ENCODE measurements at regions not wholly inside any gene's neighbourhood (a gene's known extent, or its start where the extent isn't known, plus 50 kb on each side); places are given as distances from the start of the nearest gene placed in this dataset.
"Not testable (repeated sequence)": the region's sequence is repeated elsewhere in the genome, so short reads cannot be mapped to it uniquely, and the experiment has no call there.

DNA sequence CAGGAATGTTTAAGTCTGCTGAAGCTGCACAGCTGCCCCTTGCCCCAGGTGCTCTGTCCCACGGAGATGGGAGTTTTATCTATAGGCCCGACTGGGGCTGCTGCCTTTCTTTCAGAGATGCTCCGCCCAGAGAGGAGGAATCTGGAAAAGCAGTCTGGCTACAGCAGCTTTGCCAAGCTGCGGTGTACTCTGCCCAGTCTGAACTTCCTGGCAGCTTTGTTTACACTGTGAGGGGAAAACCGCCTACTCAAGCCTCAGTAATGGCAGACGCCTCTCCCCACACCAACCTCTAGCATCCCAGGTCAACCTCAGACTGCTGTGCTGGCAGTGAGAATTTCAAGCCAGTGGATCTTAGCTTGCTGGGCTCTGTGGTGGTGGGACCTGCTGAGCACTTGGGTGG is 237.5 kb upstream of the KAZN start:
- H3K9me3 Mint-ChIP-seq = peaks cover 0 to 14% of the 10 kb centered on the region in 2 donors
- H3K27ac Mint-ChIP-seq, DNase-seq, H3K4me1 Mint-ChIP-seq, H3K4me3 Mint-ChIP-seq, ATAC-seq: not testable (repeated sequence)
- H3K27me3 Mint-ChIP-seq = peaks cover 22% of the 10 kb centered on the region

- Mint-ChIP-seq H3K4me3 (no peak overlapping the region), H3K27ac (no peak overlapping the region), H3K9me3 (peaks cover 0 to 13% of the 10 kb centered on the region in 2 donors), H3K4me1 (no peaks in the 10 kb centered on the region), H3K27me3 (peaks cover 31% of the 10 kb centered on the region)
- DNase-seq (no peak), ATAC-seq (no peak)
These were observed 236.2 kb upstream of the KAZN start for GRCh38 chr1:14362331-14362730.

- H3K27me3 Mint-ChIP-seq = peaks cover 31% of the 10 kb centered on the region
- peaks cover 0 to 13% of the 10 kb centered on the region in 2 donors for H3K9me3 Mint-ChIP-seq
- no peak overlapping the region for H3K27ac Mint-ChIP-seq
- H3K4me3 Mint-ChIP-seq = no peak overlapping the region
- ATAC-seq (no peak), DNase-seq (no peak)
- H3K4me1 Mint-ChIP-seq = no peaks in the 10 kb centered on the region
These were observed 235.4 kb upstream of the KAZN start for GRCh38 chr1:14363036-14363590.

- peaks cover 23% of the 10 kb centered on the region for H3K27me3 Mint-ChIP-seq
- no peak for DNase-seq
- H3K9me3 Mint-ChIP-seq = peaks cover 0 to 6% of the 10 kb centered on the region in 2 donors
- no peak overlapping the region for H3K27ac Mint-ChIP-seq
- no peak overlapping the region for H3K4me3 Mint-ChIP-seq
- H3K4me1 Mint-ChIP-seq = no peaks in the 10 kb centered on the region
- ATAC-seq = no peak
These were observed 234.6 kb upstream of the KAZN start for GRCh38 chr1:14363707-14364413.

DNA sequence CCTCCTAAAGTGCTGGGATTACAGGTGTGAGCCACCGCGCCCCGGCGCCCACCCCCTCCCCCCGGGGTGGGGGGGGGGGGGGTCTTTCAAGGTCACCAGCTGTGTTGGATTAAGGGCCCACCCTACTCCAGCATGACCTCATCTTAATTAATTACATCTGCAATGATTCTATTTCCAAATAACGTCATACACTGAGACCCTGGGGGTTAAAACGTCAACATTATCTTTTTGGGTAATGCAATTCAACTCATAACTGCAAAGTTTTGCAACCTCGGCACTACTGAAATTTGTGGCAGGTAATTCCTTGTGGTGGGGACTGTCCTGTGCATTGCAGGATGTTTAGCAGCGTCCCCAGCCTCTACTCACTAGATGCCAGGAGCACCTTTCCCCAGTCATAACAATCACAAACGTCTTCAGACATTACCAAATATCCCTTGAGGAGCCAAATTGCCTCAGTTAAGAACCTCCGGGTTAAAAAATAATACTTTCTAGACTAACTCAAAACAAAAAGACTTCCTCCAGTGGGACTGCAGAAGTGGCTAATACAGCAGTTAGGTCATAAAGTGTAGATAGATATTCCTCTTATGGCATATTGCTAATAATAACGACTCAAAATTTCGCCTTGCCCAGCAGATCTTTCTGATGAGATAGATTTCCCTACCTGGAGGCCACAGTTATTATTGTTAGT is 233.0 kb upstream of the KAZN start:
- no peak for DNase-seq

DNA sequence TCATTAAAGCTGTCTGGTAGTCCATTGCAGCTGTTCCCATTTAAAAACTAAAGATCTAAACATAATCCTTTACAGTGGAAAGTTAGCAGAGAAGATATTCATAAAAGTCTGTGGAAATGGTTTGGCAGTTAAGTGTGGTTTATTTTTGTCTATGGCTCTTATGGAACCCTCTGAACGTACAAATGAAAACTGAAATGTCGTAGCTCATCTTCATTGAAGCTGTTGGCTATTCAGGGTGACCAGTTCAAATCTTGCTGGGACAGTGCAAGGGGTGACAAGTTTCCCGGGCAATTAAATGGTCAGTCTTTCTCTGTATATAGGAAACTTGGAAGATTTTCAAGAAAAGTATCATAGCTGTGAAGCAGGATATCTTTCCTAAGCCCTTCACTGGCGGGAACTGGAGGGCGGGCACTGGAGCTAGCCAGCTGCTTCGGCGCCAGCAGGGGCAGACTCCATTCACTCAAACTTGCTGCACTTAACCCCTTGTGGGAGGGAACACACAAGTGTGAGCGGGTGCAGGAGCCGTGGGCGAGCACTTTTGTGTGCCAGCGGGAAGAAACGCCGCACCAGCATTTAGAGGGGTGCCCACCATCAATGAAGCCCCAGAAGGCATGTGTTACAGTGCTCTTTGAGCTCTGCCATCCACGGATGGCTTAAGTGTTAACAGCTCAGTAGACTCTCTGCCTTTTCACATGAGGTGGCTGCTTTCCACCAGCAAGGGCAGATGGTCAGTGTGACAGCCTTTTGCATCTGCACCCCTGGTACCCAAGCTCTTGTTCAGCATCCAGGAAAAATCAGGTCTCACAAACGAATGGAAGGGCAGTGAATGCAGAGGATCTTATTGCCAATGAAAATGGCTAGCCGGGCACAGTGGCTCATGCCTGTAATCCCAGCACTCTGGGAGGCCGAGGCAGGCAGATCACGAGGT is 232.1 kb upstream of the KAZN start:
- Mint-ChIP-seq H3K27me3 (peaks cover 22% of the 10 kb centered on the region), H3K27ac (no peak overlapping the region), H3K4me1 (no peaks in the 10 kb centered on the region), H3K4me3 (no peak overlapping the region), H3K9me3 (no peaks in the 10 kb centered on the region)
- no peak for DNase-seq
- ATAC-seq = no peak

More for the DNA sequence above, 233.0 kb upstream of the KAZN start:
- H3K4me1 Mint-ChIP-seq = no peaks in the 10 kb centered on the region
- no peak overlapping the region for H3K27ac Mint-ChIP-seq
- ATAC-seq = no peak
- H3K27me3 Mint-ChIP-seq = peaks cover 22% of the 10 kb centered on the region
- H3K9me3 Mint-ChIP-seq = no peaks in the 10 kb centered on the region
- H3K4me3 Mint-ChIP-seq = no peak overlapping the region

- DNase-seq (no peak), ATAC-seq (no peak)
- Mint-ChIP-seq H3K4me1 (no peaks in the 10 kb centered on the region), H3K27me3 (peaks cover 22% of the 10 kb centered on the region), H3K27ac (no peak overlapping the region), H3K9me3 (no peaks in the 10 kb centered on the region), H3K4me3 (no peak overlapping the region)
These were observed 231.0 kb upstream of the KAZN start for GRCh38 chr1:14367451-14367850.

GRCh38 chr1:14369526-14370213 is 228.8 kb upstream of the KAZN start:
- no peaks in the 10 kb centered on the region for H3K4me1 Mint-ChIP-seq
- no peak for ATAC-seq
- DNase-seq = no peak
- no peak overlapping the region for H3K4me3 Mint-ChIP-seq
- no peaks in the 10 kb centered on the region for H3K9me3 Mint-ChIP-seq
- peaks cover 22% of the 10 kb centered on the region for H3K27me3 Mint-ChIP-seq
- H3K27ac Mint-ChIP-seq = no peak overlapping the region

- H3K4me1 Mint-ChIP-seq = no peaks in the 10 kb centered on the region
- no peaks in the 10 kb centered on the region for H3K9me3 Mint-ChIP-seq
- no peak for DNase-seq
- ATAC-seq = no peak
- no peak overlapping the region for H3K27ac Mint-ChIP-seq
- peaks cover 8% of the 10 kb centered on the region for H3K27me3 Mint-ChIP-seq
- no peak overlapping the region for H3K4me3 Mint-ChIP-seq
These were observed 226.6 kb upstream of the KAZN start for GRCh38 chr1:14371771-14372497.

GRCh38 chr1:14372526-14372925 is 226.0 kb upstream of the KAZN start:
- no peak overlapping the region for H3K4me3 Mint-ChIP-seq
- ATAC-seq (no peak), DNase-seq (no peak)
- H3K27me3 Mint-ChIP-seq = peaks cover 8% of the 10 kb centered on the region
- no peaks in the 10 kb centered on the region for H3K9me3 Mint-ChIP-seq
- no peak overlapping the region for H3K27ac Mint-ChIP-seq
- H3K4me1 Mint-ChIP-seq = no peaks in the 10 kb centered on the region

GRCh38 chr1:14373081-14373758 is 225.3 kb upstream of the KAZN start:
- DNase-seq = no peak
- no peak overlapping the region for H3K4me3 Mint-ChIP-seq
- no peaks in the 10 kb centered on the region for H3K9me3 Mint-ChIP-seq
- peaks cover 8% of the 10 kb centered on the region for H3K27me3 Mint-ChIP-seq
- no peak overlapping the region for H3K27ac Mint-ChIP-seq
- ATAC-seq = no peak
- no peaks in the 10 kb centered on the region for H3K4me1 Mint-ChIP-seq

- Mint-ChIP-seq H3K4me1 (no peaks in the 10 kb centered on the region), H3K9me3 (peaks cover 4 to 19% of the 10 kb centered on the region in 2 donors), H3K27ac (no peak overlapping the region), H3K27me3 (no peaks in the 10 kb centered on the region), H3K4me3 (no peak overlapping the region)
- no peak for DNase-seq
- ATAC-seq = no peak
These were observed 223.3 kb upstream of the KAZN start for GRCh38 chr1:14375226-14375625.

- no peak overlapping the region for H3K4me3 Mint-ChIP-seq
- ATAC-seq = no peak
- DNase-seq = no peak
- H3K9me3 Mint-ChIP-seq = peaks cover 14 to 36% of the 10 kb centered on the region in 2 donors
- H3K27me3 Mint-ChIP-seq = no peaks in the 10 kb centered on the region
- no peak overlapping the region for H3K27ac Mint-ChIP-seq
- H3K4me1 Mint-ChIP-seq = no peaks in the 10 kb centered on the region
These were observed 221.1 kb upstream of the KAZN start for GRCh38 chr1:14377386-14377785.

DNA sequence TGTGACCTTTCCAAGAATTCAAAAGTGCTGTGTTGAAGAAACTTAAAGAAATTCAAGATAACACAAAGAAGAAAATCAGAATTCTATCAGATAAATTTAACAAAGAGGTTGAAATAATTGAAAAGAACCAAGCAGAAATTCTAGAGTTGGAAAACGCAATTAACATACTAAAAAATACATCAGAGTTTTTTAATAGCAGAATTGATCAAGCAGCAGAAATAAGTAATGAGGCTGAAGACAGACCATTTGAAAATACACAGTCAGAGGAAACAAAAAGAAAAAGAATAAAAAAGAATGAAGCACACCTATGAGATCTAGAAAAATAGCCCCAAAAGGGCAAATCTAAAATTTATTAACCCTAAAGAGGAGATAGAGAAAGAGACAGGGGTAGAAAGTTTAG is 218.1 kb upstream of the KAZN start:
- no peak overlapping the region for H3K27ac Mint-ChIP-seq
- ATAC-seq (no peak), DNase-seq (no peak)
- H3K27me3 Mint-ChIP-seq = no peaks in the 10 kb centered on the region
- H3K9me3 Mint-ChIP-seq = peaks cover 14 to 40% of the 10 kb centered on the region in 2 donors
- no peak overlapping the region for H3K4me3 Mint-ChIP-seq
- no peaks in the 10 kb centered on the region for H3K4me1 Mint-ChIP-seq
